ENCODE measurements at regions not wholly inside any gene's neighbourhood (a gene's known extent, or its start where the extent isn't known, plus 50 kb on each side); places are given as distances from the start of the nearest gene placed in this dataset.
"Not testable (repeated sequence)": the region's sequence is repeated elsewhere in the genome, so short reads cannot be mapped to it uniquely, and the experiment has no call there.

DNA sequence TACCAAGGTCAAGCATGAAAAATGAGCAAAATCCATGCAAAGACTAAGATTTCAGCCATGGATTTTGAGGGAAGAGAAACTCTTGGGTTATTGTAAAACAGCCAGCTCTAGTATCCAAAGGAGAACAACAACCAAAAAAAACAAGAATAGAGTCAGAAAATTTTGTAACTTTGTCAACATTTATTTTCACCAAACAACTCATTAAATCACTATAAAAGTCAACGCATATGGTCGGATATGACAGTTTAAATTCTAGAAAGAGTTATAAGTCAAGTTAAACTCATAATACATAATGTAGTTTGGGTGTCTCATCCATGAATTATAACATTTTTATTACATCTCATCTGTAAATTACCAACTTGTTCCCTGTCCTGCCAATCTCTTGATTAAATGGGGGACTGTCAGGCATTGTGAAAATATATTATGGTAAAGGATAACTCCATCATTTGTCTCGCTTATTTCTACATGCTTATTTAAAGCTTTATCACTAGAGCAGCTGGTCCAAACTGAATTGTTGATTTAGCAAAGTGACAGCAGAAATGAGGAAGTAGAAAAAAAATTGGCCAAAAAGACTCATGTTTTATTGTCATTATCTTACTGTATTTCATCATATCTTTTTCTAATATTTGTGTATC, 224.8 kb upstream of the NOCT start:
- DNase-seq: no peak

DNA sequence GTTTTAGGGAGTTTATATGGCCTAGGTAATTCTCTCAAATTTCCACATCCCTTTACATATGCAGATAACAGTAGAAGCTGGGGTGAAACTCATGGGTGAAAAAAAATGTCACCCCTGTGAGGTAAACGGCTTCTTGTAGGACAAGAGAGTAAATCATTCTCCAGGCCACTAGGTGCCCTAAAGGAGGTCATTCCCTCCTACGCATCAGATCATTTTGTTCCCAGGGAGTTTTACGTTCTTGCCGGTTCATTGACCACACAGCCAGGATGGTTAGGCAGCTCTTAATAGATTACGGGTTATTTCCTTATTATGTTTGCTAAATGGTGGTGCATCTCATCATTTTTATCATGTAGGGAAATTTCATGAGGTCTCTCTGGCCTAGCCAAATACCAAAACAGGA, 225.8 kb upstream of the NOCT start:
- no peak for DNase-seq

DNA sequence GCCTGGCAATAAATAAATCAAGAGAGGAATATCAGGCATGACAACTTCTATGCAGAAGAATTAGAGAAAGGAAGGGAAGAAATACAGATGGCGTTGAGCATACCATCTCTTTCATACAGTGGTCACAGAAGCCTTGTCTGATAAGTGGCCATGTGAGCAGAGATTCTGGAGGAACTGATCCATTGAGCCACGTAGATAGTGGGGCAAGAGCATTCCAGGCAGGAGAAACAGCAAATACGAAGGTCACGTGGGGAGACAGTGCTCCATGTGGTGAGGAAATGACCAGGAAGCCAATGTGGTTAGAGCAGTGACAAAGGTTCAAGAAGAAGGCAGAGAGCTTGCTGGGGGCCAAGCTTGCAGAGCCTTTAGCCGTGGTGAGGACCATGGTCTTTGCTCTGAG, 226.7 kb upstream of the NOCT start:
- DNase-seq: no peak

DNA sequence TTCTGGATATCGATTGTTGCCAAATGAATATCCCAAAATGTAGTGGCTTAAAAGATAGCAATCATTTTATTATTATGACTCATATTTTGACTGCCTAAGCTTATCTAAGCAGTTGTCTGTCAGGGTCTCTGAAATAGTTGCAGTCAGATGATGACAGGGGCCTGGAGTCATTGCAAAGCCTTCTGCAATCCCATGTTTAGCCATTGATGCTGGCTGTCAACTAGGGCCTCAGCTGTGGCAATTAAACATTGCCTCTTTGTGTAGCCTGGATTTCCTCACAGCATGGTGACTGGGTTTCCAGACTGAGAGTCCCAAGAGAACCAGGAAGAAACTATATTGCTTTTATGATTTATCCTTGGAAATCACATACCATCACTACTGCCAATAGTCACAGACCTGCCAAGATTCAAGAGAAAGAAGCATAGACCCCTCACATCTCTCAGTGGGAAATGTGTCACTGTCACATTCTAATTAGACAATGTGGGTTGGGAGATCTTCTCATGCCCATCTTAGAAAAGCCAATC, 227.3 kb upstream of the NOCT start:
- no peak for DNase-seq

DNA sequence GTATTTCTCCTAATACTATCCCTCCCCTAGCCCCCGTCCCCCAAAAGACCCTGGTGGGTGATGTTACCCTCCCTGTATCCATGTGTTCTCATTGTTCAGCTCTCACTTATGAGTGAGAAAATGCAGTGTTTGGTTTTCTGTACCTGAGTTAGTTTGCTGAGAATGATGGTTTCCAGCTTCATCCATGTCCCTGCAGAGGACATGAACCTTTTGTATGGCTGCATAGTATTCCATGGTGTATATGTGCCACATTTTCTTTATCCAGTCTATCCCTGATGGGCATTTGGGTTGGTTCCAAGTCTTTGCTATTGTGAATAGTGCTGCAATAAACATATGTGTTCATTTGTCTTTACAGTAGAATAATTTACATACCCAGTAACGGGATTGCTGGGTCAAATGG, 235.8 kb upstream of the NOCT start:
- not testable (repeated sequence) for DNase-seq

DNA sequence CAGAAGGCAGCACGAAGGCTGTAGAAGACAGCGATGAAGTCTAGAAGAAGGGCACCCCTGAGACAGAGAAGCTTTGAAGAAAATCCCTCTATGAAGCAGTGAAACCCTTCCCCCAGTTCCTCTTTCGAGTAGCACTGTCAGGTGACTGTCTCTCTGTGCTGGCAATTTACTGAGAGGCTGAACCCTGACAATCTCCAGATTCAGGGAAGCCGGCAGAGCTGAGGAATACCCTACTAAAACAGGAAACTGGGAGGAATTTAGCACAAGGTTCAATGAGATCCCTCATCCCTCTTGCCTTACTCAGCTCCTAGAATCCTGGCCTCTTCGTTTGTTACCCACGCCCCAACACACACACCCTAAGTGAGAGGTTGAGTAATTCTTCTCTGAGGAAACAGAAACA, 239.7 kb upstream of the NOCT start:
- no peak for DNase-seq

DNA sequence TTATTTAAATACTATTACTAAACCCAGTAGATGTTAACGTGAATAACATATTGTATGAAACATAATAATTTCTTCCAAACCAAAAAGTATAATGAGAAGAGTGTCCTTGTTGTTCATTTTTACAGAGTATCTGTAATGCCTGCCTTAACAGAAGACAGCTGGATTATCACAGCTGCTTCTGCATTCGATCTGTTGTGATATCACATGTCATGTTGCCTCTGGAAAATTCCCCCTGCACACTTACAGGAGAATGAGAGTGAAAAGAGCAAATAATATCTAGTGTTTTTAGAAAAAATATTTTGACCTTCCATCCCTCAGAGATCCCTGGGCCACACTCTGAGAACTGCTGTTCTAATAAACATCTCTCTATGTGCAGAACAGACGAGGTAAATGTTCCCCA, 240.1 kb upstream of the NOCT start:
- DNase-seq: no peak

DNA sequence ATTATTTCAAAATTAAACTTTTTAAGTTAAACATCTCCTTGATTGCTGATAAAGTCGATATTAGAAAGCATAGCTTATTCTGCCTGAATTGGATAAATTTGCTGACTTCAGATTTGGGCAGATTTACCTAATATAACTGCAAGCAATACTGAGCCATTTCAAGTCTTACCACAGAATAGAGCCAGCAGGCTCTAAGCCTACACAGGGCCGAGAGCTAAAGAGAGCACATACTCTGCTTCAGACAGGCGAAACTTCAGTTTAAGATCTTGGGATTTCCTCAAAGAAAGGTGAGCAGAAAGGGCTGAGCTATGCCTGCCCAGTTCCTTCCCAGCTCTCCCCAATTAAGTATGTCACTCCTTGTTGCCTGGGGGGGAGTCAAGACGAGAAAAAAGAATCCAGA, 240.6 kb upstream of the NOCT start:
- no peak for DNase-seq

DNA sequence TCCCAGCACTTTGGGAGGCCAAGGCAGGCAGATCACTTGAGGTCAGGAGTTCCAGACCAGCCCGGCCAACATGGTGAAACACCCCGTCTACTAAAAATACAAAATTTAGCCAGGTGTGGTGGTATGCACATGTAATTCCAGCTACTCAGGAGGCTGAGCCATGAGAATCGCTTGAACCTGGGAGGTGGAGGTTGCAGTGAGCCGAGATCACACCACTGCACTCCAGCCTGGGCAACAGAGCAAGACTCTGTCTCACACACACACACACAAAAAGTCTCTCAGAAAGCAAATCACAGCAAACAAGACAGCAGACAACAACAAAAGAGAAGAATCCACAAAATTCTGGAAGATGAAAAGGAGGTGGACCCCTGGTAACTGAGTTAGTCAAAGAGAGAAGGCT, 241.5 kb upstream of the NOCT start:
- DNase-seq: not testable (repeated sequence)

DNA sequence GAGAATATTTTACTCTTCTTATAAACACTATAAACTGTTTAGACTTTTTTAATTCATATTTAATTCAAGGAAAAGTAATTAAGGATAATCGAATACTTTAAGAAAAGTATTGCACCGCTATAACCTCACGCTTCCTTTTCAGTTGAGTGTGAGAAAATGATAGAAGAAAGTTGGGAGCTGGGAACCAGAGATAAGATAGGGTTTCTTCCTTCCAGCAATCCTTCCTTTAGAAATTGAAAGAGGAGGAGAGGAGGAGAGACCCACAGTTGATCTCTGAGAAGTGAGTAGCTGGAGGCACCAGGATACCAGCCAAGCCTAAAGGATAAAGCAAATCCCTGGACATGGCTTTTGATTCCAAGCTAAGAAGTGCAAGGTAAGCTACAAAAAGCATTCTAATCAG, 242.3 kb upstream of the NOCT start:
- no peak for DNase-seq

DNA sequence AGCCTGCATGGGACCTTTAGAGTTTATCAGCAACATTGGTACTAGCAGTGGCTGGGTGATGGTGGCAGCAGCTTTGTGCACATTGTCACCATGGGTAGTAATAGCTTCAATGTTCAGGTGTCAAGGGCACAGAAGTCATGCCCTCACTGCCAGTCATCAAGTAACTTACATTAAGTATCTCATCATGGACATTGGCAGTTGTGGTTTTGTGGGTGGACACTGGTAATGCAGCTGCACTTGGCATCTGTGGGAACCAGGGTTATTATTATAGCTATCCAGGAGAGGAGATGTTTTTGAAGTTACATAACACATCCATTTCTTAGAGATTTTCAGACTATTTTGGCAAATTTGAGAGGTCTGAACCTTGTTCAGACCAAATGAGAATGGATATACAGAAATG, 243.2 kb upstream of the NOCT start:
- no peak for DNase-seq

DNA sequence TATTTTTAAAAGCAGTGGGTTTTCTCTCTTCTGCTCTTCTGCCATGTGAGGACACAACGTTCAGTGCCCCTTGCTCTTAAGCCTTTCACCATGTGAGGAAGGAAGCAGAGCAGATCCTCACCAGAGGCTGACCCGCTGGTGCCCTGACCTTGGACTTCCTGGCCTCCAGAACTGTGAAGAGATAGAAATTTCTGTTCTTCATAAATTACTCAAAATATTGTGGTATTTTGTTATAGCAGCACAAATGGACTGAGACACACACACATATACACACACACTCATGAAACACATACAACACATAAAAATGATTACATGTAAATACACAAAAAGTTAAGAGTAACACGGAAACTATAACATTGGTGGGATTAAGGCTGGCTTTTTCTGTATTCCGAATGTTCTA, 244.8 kb upstream of the NOCT start:
- DNase-seq: no peak

DNA sequence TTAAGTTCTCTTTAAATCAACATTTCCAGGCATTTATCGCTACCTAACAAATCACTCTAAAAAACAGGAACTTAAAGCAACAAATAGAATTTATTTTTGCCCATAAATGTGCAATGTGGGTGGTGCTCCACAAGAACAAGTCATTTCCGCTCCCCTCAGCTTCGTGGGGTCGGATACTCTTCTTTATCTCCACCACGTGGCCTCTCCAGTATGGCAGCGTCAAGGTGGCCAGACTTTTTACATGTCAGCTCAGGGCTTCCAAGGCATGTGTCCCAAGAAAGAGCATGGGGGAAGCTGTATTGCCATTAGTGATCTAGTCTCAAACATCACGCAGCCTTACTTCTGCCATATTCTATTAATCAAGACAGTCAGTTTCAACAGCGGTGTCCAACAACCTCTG, 249.2 kb upstream of the NOCT start:
- no peak for DNase-seq

DNA sequence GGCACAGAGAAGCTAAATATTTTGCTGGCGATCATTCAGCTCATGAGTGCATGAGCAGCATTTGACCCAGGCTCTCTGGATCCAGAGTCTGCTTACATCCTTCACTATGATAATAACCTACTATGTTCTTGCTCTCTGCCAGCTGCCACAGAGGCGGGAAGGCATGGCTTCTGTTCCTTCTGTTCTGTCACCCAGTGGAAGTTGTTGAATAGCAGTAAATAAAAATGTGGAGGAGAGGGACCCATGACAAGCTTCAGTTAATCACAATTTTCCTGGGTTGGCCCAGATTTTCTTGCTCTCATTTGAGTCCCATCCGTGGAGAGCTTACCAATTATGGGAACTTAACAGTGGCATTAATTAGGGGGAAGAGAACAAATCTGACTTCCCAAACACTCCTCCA, 250.1 kb upstream of the NOCT start:
- no peak for DNase-seq

DNA sequence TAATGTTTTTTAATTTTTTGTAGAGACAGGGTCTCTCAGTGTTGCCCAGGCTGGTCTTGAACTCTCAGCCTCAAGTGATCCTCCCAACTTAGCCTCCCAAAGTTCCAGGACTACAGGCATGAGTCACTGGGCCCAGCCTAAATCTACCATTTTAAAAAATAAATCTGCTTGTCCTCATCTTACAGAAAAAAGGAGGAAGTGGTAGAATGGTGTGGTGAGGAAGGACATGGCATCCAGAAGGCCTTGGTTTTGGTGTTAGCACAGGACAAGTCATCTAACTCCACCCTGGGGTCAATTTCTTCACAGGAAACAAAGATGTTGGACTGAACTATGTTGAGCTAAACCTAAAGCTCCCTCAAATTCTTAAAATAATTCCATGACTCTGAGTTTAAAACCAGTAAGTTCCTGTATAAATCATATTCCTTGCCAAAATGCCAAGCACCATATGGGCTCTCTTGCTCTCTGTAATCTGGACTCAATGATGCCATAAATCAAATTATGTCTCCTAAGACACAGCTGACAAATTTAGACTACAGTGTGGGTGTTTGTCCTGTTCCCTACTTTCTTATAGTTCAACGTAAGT, 253.9 kb upstream of the NOCT start:
- no peak for DNase-seq

DNA sequence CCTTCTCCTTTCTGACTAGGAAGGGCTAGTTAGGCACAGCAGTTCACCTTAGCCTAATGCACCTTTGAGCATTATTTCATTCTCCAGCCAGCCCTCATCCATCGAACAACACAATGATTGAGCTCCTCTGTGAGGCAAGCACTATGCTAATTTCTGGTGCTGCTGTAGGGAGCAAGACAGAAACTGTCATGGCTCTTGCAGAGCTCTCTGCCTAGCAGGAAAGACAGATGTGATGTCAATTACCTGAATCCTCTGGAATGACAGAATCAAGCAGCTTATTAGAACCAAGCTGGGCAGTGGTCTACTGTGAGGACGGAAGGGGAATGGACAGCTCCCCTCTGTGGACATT, 256.1 kb upstream of the NOCT start:
- DNase-seq: no peak

DNA sequence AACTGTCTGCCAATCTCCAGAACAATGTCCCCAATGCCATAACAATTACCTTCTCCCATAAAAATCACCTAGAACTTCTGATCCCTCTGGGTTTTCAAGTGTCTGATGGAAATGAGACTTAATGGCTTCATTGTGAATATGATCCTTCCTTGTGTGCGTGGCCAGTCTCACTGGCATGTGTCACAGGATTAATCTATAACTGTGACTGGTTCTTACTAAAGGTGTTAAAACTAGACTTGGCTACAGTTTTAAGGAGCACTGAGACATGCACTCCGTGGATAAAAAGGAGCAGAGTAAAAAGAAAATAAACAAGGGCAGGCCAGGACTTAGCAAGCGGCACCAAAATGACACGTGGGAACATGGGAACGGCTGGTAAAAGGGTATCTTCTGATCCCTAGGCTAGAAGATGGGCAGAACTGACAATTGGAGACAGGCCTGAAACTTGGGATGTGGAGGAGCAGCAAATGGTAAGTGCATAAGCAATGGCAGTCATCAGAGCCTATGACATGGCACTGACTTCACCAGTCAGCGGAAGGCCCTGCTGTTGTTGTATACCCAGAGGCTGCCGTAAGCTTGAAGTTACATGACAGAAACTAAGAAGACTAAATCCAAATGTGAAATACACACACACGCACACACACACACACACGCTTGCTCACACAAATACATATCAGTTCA, 256.6 kb upstream of the NOCT start:
- no peak for DNase-seq

DNA sequence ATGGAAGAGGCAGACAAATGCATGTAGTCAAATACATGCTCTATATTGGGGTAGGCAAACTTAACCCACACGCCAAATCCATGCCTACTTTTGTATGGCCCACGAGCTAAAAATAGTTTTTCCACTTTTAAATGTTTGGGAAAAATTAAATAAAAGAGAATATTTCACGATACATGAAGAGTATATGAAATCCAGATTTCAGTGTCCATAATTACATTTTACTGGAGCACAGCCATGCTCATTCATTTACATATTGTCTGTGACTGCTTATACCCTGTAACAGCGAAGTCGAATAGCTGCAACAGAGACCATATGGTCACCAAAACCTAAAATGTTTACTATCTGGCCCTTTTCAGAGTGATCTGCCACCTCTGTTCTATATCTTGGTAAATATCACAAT, 257.4 kb upstream of the NOCT start:
- DNase-seq: no peak

DNA sequence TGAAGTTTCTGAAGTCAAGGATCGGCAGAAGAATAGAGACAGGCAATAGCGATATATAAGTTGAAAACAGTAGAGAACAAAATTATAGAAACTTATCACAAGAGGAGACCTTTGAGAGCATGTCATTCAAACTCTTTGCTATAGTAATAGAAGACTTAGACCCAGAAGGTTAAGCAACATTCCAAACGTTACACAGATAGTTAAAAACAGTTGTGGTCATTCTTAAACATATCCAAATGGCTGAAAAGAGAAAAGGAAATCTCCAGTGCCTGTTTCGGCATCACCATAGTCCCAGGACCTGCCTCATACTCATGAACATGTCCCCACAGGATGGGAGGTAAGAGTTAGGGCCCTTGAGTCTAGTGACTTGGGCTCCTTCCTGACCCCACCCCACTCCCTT, 258.1 kb upstream of the NOCT start:
- no peak for DNase-seq

DNA sequence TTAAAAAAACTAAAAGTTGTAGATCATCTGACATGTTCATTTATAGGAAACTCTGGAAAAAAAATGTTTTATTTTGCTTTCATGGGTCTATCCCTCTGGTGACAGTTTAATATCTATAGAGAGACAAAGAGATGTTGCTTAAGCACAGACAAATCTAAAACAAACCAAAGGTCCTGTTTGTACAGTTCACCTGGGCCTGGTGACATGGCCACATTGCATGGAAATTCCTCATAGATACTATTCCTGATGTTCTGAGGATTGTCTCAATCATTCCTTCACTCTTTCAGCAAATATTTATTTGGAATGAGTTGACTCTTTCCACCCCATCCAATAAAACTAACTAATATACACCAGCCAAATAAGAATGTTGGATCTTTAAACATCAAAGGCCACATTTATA, 259.1 kb upstream of the NOCT start:
- no peak for DNase-seq

DNA sequence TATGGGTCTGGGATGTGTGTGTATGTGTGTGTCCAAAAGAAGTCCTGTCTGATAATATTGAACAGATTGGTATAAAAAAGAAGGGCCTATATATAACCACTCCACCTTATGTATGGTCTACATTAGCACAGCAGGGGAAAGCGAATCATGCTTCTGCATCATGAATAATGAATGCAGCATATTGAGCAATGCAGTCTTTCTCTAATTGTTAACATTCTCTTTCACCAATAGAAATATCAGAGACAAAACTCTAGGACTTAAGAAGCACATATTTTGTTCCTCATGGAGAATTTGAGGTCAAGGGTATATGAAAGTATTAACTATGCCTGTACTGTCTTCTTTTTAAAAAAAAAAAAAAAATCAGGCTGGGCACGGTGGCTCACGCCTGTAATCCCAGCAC, 264.3 kb upstream of the NOCT start:
- DNase-seq: no peak

DNA sequence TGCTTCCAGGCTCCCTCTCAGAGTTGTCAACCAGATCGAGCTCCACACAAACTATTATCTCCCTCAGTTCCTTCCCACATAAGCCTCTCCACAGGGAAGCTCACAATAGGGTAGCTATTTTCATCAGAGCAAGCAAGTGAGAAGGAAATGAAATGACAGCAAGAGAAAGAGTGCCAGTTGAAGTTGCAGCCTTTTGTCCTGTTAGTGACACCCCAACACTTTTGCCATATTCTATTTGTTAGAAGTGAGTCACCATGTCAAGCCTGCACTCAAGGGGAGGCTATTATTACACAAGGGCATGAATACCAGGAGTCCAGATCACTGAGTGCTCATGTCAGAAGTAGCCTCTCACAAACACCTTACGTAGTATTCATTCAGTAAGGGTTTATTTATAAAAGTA, 266.3 kb upstream of the NOCT start:
- DNase-seq: no peak

DNA sequence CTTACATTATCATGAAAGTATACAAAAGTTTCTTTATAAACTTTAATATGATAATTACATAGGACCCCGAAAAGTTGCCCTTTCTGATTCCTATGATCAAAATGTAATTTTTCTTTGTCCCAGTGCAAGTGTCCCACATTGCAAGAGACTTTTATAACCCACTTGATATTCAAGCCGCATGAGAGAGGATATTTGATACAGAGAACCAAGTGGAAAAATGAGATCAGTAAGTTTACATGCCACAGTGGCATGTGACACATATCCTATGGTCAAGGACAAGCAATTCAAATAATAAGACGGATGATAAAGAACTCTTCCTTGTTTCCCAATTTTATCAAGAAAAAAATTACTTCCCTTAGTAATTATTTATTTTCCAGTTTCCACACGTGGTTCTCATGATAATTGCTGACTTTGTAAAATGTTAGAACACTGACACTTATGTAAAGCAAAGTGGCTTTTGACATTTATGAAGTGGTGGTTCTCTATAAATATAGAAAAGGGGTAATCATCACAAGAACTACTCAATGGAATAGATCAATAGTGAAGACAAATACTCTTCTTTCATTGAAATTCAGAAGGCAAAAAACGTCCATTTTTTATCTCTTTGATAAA, 273.7 kb upstream of the NOCT start:
- DNase-seq: no peak

Data from dermis blood vessel endothelial cell (primary cell).